Naive thymus-derived CD4-positive, alpha-beta T cell (primary cell): ENCODE measurements at regions not wholly inside any gene's neighbourhood (a gene's known extent, or its start where the extent isn't known, plus 50 kb on each side); places are given as distances from the start of the nearest gene placed in this dataset.
A peak's percentile ranks its signal among the peaks of the same experiment; 100 is the strongest.

Source experiments
- ATAC-seq: fragments of 150-1000 bp; cut with Tn5 transposase; 2 replicates; pipeline ENCODE4 v1.10.0; 2021; ENCODE audit warnings: mild to moderate bottlenecking, moderate library complexity
- CTCF ChIA-PET: fragments of 350-600 bp; sonication (Branson Sonifier 250); formaldehyde crosslinking; loops from one replicate; lab custom pipeline; 2021; ENCODE audit warnings: antibody characterized with exemption; lab: Charles Lee
- POLR2A ChIA-PET: fragments of 350-600 bp; sonication (Branson Sonifier 250); formaldehyde crosslinking; loops from one replicate; lab custom pipeline; 2021; ENCODE audit warnings: antibody characterized with exemption, inconsistent platforms; lab: Charles Lee
- DNase-seq, 9 donors: peaks; one replicate each; pipeline versions ENCODE4 v3.0.0 to v3.0.0-alpha.2; 2020 to 2022; ENCODE audit warnings: mixed read lengths in 1 of 9
- H3K27ac ChIP-seq: one replicate; pipeline ENCODE4 v1.7.0; 2013; ENCODE audit warnings: mild to moderate bottlenecking, low read depth, low read length, moderate library complexity
- H3K27me3 ChIP-seq, 2 donors: one replicate each; pipeline ENCODE4 v1.7.0; 2013; ENCODE audit warnings: low read length in 2 of 2, mild to moderate bottlenecking in 2 of 2, moderate library complexity in 2 of 2; ENCODE audit not compliant: control insufficient read depth in 2 of 2, insufficient read depth in 2 of 2
- H3K36me3 ChIP-seq, 3 experiments: 1 replicate in 2 of 3; 2 replicates in 1 of 3; pipeline ENCODE4 v1.7.0; 2013; ENCODE audit warnings: low read length in 3 of 3, mild to moderate bottlenecking in 3 of 3, moderate library complexity in 1 of 3; ENCODE audit not compliant: insufficient read depth in 3 of 3, control insufficient read depth in 2 of 3
- H3K4me1 ChIP-seq, 2 donors: one replicate each; pipeline ENCODE4 v1.7.0; 2013; ENCODE audit warnings: low read length in 2 of 2, mild to moderate bottlenecking in 2 of 2, moderate library complexity in 1 of 2; ENCODE audit not compliant: control insufficient read depth in 2 of 2, insufficient read depth in 2 of 2
- H3K4me3 ChIP-seq: 2 replicates; pipeline ENCODE4 v1.7.0; 2013; ENCODE audit warnings: mild to moderate bottlenecking, low read length
- H3K9me3 ChIP-seq, 3 experiments: 1 replicate in 2 of 3; 2 replicates in 1 of 3; pipeline ENCODE4 v1.7.0; 2013; ENCODE audit warnings: low read length in 3 of 3; ENCODE audit not compliant: control insufficient read depth in 2 of 3
- H3K27ac Mint-ChIP-seq, 9 donors: one replicate each; pipeline ENCODE4 v1.8.0; 2020 to 2022; ENCODE audit warnings: mixed read lengths in 9 of 9, mild to moderate bottlenecking in 8 of 9, moderate library complexity in 5 of 9, inconsistent platforms in 2 of 9
- H3K27me3 Mint-ChIP-seq, 5 donors: one replicate each; pipeline ENCODE4 v1.8.0; 2021 to 2022; ENCODE audit warnings: mixed read lengths in 5 of 5, mild to moderate bottlenecking in 1 of 5
- H3K36me3 Mint-ChIP-seq, 5 donors: one replicate each; pipeline ENCODE4 v1.8.0; 2020 to 2022; ENCODE audit warnings: mixed read lengths in 5 of 5, mild to moderate bottlenecking in 3 of 5, inconsistent platforms in 1 of 5
- H3K4me1 Mint-ChIP-seq, 7 donors: one replicate each; pipeline ENCODE4 v1.8.0; 2020 to 2022; ENCODE audit warnings: mixed read lengths in 7 of 7, mild to moderate bottlenecking in 3 of 7, inconsistent platforms in 1 of 7
- H3K4me3 Mint-ChIP-seq, 10 donors: one replicate each; pipeline ENCODE4 v1.8.0; 2020 to 2022; ENCODE audit warnings: mild to moderate bottlenecking in 10 of 10, mixed read lengths in 10 of 10, moderate library complexity in 6 of 10, inconsistent platforms in 2 of 10
- H3K9me3 Mint-ChIP-seq, 11 donors: one replicate each; pipeline ENCODE4 v1.8.0; 2020 to 2022; ENCODE audit warnings: mixed read lengths in 11 of 11, mild to moderate bottlenecking in 4 of 11, inconsistent platforms in 1 of 11, moderate library complexity in 1 of 11
- intact Hi-C, 2 donors: fragments of 100-400 bp; cut with micrococcal nuclease; formaldehyde crosslinking; loops; one replicate each; pipeline ENCODE4 v1.15.1; 2023

GRCh38 chr3:102206511-102207031 lies 228.2 kb upstream of the ZPLD1 start:
- peaks cover 0 to 12% (median 6%) of the 10 kb centered on the region in 5 donors for H3K36me3 Mint-ChIP-seq
- ATAC-seq (no peak), DNase-seq (no peak)
- Histone ChIP-seq H3K4me3 (no peak overlapping the region), H3K9me3 (no peaks in the 10 kb centered on the region), H3K4me1 (no peaks in the 10 kb centered on the region), H3K36me3 (no peaks in the 10 kb centered on the region), H3K27me3 (no peaks in the 10 kb centered on the region), H3K27ac (no peak overlapping the region)
- H3K4me1 Mint-ChIP-seq: no peaks in the 10 kb centered on the region
- peaks cover 0 to 18% (median 0%) of the 10 kb centered on the region in 5 donors for H3K27me3 Mint-ChIP-seq
- no peak overlapping the region for H3K27ac Mint-ChIP-seq
- POLR2A ChIA-PET: no interaction called here
- intact Hi-C loops: no loop called here
- no peak overlapping the region for H3K4me3 Mint-ChIP-seq
- H3K9me3 Mint-ChIP-seq: peaks cover 0 to 22% (median 6%) of the 10 kb centered on the region in 11 donors
- CTCF ChIA-PET: no interaction called here

- H3K4me1 ChIP-seq: no peaks in the 10 kb centered on the region
- H3K27ac ChIP-seq: no peak overlapping the region
- no peak overlapping the region for H3K4me3 ChIP-seq
- Mint-ChIP-seq H3K27me3 (peaks cover 0 to 13% (median 0%) of the 10 kb centered on the region in 5 donors), H3K27ac (no peak overlapping the region), H3K9me3 (peaks cover 0 to 22% (median 6%) of the 10 kb centered on the region in 11 donors), H3K4me3 (no peak overlapping the region), H3K36me3 (peaks cover 0 to 12% (median 6%) of the 10 kb centered on the region in 5 donors), H3K4me1 (no peaks in the 10 kb centered on the region)
- H3K9me3 ChIP-seq: no peaks in the 10 kb centered on the region
- no peak for DNase-seq
- ChIA-PET CTCF (no interaction called here), POLR2A (no interaction called here)
- H3K36me3 ChIP-seq: no peaks in the 10 kb centered on the region
- H3K27me3 ChIP-seq: no peaks in the 10 kb centered on the region
- intact Hi-C loops: no loop called here
- no peak for ATAC-seq
Measured at GRCh38 chr3:102207151-102207571, 227.7 kb upstream of the ZPLD1 start.

DNA sequence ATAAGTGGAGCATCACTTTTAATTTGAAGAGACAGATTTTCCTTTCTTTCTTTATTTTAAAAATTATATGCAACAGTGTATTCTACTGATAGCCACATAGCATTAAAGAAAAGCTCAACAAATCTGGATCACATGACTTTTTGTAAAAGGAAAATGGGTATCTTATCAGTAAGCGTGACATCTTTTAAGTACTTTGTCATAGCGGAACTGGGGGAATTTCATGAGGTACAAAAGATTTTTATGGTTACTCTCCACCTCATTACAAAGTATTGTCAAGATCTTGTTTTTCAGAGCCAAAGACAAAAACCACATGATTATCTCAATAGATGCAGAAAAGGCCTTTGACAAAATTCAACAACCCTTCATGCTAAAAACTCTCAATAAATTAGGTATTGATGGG lies 219.6 kb upstream of the ZPLD1 start:
- POLR2A ChIA-PET: interaction anchor here (0.8 kb wide), 1 partner anchor 10 kb away, joined by 3 read pairs; no protein-coding TSS in a partner anchor
- ATAC-seq (no peak), DNase-seq (no peak)
- Mint-ChIP-seq H3K27ac (no peak overlapping the region), H3K4me3 (no peak overlapping the region), H3K9me3 (peaks cover 0 to 14% (median 3%) of the 10 kb centered on the region in 11 donors), H3K36me3 (peaks cover 0 to 16% (median 4%) of the 10 kb centered on the region in 5 donors), H3K27me3 (peaks cover 0 to 2% (median 0%) of the 10 kb centered on the region in 5 donors), H3K4me1 (peaks cover 0 to 5% (median 0%) of the 10 kb centered on the region in 7 donors)
- H3K27ac ChIP-seq: no peak overlapping the region
- CTCF ChIA-PET: no interaction called here
- H3K27me3 ChIP-seq: no peaks in the 10 kb centered on the region
- intact Hi-C loops: no loop called here
- no peaks in the 10 kb centered on the region for H3K36me3 ChIP-seq
- no peak overlapping the region for H3K4me3 ChIP-seq
- no peaks in the 10 kb centered on the region for H3K9me3 ChIP-seq
- no peaks in the 10 kb centered on the region for H3K4me1 ChIP-seq

DNA sequence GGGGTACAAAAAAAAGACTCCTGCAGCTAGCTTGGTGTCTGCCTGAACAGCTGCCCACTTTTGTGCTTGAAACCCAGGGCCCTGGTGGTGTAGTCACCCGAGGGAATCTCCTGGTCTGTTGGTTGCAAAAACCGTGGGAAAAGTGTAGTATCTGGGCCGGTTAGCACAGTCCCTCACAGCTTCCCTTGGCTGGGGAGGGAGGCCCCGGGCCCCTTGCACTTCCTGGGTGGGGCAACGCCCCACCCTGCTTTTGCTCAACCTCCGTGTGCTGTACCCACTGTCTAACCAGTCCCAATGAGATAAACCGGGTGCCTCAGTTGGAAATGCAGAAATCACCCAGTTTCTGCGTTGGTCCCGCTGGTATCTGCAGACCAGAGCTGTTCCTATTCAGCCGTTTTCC lies 211.7 kb upstream of the ZPLD1 start:
- intact Hi-C loops: loop anchor here in 1 of 2 donors (10.0 kb wide), 3 partner anchors 108 to 648 kb away; partner anchors contain the start of gene PCNP

GRCh38 chr3:102224171-102224570 lies 210.6 kb upstream of the ZPLD1 start:
- H3K27me3 Mint-ChIP-seq: peaks cover 0 to 16% (median 0%) of the 10 kb centered on the region in 5 donors
- H3K4me3 Mint-ChIP-seq: peak overlapping the region in 3 of 10 donors; percentile 48 to 63 (median 53)
- no peaks in the 10 kb centered on the region for H3K36me3 ChIP-seq
- H3K9me3 Mint-ChIP-seq: peaks cover 0 to 8% (median 1%) of the 10 kb centered on the region in 11 donors
- ChIA-PET CTCF (interaction anchor here (1.1 to 11.1 kb wide), 14 partner anchors 15 to 417 kb away, joined by 3 to 423 read pairs (median 8); partner anchors contain the start of gene NFKBIZ), POLR2A (interaction anchor here (0.9 to 5.6 kb wide), 9 partner anchors 146 to 414 kb away, joined by 3 to 56 read pairs (median 5); partner anchors contain the start of gene NFKBIZ)
- H3K27ac Mint-ChIP-seq: peak overlapping the region in 5 of 9 donors; percentile 27 to 67 (median 36)
- no peaks in the 10 kb centered on the region for H3K27me3 ChIP-seq
- no peaks in the 10 kb centered on the region for H3K9me3 ChIP-seq
- intact Hi-C loops: loop anchor here (2.0 to 10.0 kb wide), 6 partner anchors 109 to 649 kb away; partner anchors contain the start of gene PCNP (in 1 of the 2)
- no peak overlapping the region for H3K27ac ChIP-seq
- H3K4me3 ChIP-seq: no peak overlapping the region
- no peak for ATAC-seq
- peaks cover 0 to 16% (median 6%) of the 10 kb centered on the region in 5 donors for H3K36me3 Mint-ChIP-seq
- no peak for DNase-seq
- H3K4me1 Mint-ChIP-seq: peaks cover 17 to 46% (median 42%) of the 10 kb centered on the region in 7 donors
- peaks cover 7 to 30% of the 10 kb centered on the region in 2 donors for H3K4me1 ChIP-seq

More for the DNA sequence above, 211.7 kb upstream of the ZPLD1 start:
- no peak overlapping the region for H3K27ac ChIP-seq
- H3K9me3 ChIP-seq: no peaks in the 10 kb centered on the region
- Mint-ChIP-seq H3K4me3 (peak overlapping the region in 9 of 10 donors; percentile 7 to 63 (median 49)), H3K9me3 (peaks cover 0 to 8% (median 1%) of the 10 kb centered on the region in 11 donors), H3K4me1 (peaks cover 17 to 43% (median 42%) of the 10 kb centered on the region in 7 donors), H3K27ac (peak overlapping the region; percentile 10 to 86 (median 42)), H3K27me3 (peaks cover 0 to 15% (median 0%) of the 10 kb centered on the region in 5 donors), H3K36me3 (peaks cover 0 to 16% (median 6%) of the 10 kb centered on the region in 5 donors)
- CTCF ChIA-PET: interaction anchor here (0.6 to 11.1 kb wide), 3 partner anchors 377 to 455 kb away, joined by 3 to 423 read pairs (median 4); no protein-coding TSS in a partner anchor
- POLR2A ChIA-PET: interaction anchor here (1.5 to 5.6 kb wide), 5 partner anchors 285 to 507 kb away, joined by 3 to 56 read pairs (median 5); partner anchors contain the start of gene NFKBIZ
- peaks cover 7 to 30% of the 10 kb centered on the region in 2 donors for H3K4me1 ChIP-seq
- DNase-seq (no peak), ATAC-seq (peak; percentile 50)
- H3K4me3 ChIP-seq: no peak overlapping the region
- H3K27me3 ChIP-seq: no peaks in the 10 kb centered on the region
- H3K36me3 ChIP-seq: no peaks in the 10 kb centered on the region

DNA sequence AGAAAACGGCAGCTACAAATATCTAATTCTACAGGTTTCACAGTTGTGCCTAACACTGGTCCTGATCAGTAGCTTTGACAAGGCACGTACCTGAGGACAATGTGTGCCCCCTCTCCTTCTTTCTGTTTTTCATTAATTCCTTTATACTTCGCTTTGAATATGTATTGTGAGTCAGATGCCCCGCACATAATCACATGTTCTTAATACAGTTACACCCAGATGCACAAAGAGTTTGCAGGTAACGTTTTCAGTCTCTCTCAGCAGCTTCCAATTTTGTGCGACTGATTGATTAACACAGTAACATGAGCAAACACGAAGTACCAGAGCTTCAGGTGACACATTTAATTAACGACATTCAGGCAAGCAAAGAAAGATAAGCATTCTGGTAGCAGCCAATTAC lies 209.8 kb upstream of the ZPLD1 start:
- Histone ChIP-seq H3K27me3 (no peaks in the 10 kb centered on the region), H3K9me3 (no peaks in the 10 kb centered on the region), H3K36me3 (no peaks in the 10 kb centered on the region), H3K4me3 (no peak overlapping the region), H3K4me1 (peaks cover 7 to 30% of the 10 kb centered on the region in 2 donors), H3K27ac (no peak overlapping the region)
- ChIA-PET CTCF (interaction anchor here (0.6 to 11.1 kb wide), 38 partner anchors 13 to 799 kb away, joined by 3 to 423 read pairs (median 4); partner anchors contain the start of gene NFKBIZ), POLR2A (interaction anchor here (0.6 to 5.6 kb wide), 19 partner anchors 10 to 422 kb away, joined by 3 to 56 read pairs (median 4); partner anchors contain the start of gene NFKBIZ)
- intact Hi-C loops: loop anchor here (1.0 to 10.0 kb wide), 15 partner anchors 110 to 650 kb away; partner anchors contain the start of genes NFKBIZ (in 1 of the 2) and PCNP (in 1 of the 2)
- no peak for DNase-seq
- Mint-ChIP-seq H3K27me3 (peaks cover 0 to 16% (median 0%) of the 10 kb centered on the region in 5 donors), H3K36me3 (peaks cover 0 to 14% (median 6%) of the 10 kb centered on the region in 5 donors), H3K27ac (peak overlapping the region in 4 of 9 donors; percentile 16 to 65 (median 44)), H3K9me3 (peaks cover 0 to 6% (median 1%) of the 10 kb centered on the region in 11 donors), H3K4me3 (no peak overlapping the region), H3K4me1 (peaks cover 19 to 51% (median 42%) of the 10 kb centered on the region in 7 donors)
- no peak for ATAC-seq
